ENCODE measurements at regions not wholly inside any gene's neighbourhood (a gene's known extent, or its start where the extent isn't known, plus 50 kb on each side); places are given as distances from the start of the nearest gene placed in this dataset.

DNA sequence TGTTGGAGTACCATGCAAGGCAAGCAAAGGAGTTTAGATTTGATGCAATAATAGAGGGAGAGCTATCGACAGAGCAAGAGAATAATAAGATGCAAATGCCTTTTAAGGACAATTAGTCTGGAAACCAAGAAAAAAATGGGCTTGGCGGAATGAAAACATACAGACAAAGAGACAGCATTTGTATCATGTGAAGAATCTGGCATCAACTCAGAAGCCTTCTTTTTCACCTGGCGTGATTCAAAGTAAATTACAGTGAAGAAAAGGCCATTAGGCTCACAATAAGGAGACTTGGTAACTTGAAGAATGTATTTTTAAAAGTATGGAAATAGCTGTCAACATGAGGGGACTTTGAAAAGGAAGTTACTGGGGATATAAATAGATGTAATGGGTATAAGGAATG is 521.2 kb upstream of the GOLIM4 start:
- H3K27me3 ChIP-seq (ENCODE audit: control insufficient read depth, extremely low read depth, insufficient read depth, low read length) = no peaks in the 10 kb centered on the region
- DNase-seq (ENCODE audit: low read depth, low spot score) = no peak

DNA sequence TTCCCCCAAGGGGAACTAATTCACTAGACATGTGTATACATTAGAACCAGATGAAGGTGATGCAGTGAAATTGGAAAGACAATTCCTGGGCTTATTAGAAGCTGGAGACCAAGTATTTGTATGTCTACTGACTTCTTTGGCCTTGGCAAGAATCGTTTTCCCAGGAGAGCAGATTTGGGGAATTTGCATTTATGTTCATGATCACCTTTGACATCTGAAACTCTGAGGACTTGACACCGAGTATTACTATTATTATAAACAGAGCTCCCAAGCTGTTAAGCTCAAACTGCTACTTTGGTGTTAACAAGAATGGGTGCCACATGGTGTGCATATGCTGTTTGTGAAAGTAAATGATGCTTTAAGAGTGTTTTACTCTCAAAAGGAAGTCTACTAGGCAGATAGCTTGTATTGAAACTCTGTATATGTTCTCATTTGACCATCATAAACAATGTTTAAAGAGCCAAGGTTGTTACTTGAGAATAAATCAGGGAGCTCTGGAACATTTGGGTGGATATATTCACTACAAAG is 519.8 kb upstream of the GOLIM4 start:
- dilution Hi-C loops (cut with MboI; ENCODE audit: extremely low pct_ligation_motif_present, low sequenced_read_pairs) = no loop called here
- Histone ChIP-seq H3K9me1 (ENCODE audit: control insufficient read depth, extremely low read depth, insufficient read depth, low read length) (no peaks in the 10 kb centered on the region), H4K20me1 (ENCODE audit: control insufficient read depth, extremely low read depth, insufficient read depth, low read length) (no peaks in the 10 kb centered on the region), H3K79me2 (ENCODE audit: control insufficient read depth, insufficient read depth, low read length) (no peaks in the 10 kb centered on the region), H3K27ac (ENCODE audit: control insufficient read depth, insufficient read depth, low read length) (no peak overlapping the region), H3K9me3 (ENCODE audit: control insufficient read depth, low read depth, low read length) (no peaks in the 10 kb centered on the region), H2AFZ (ENCODE audit: control insufficient read depth, low read length) (no peak overlapping the region), H3K4me1 (ENCODE audit: control insufficient read depth, extremely low read depth, insufficient read depth, low read length) (no peaks in the 10 kb centered on the region), H3K27me3 (ENCODE audit: control insufficient read depth, extremely low read depth, insufficient read depth, low read length) (no peaks in the 10 kb centered on the region), H3K9ac (ENCODE audit: control insufficient read depth, extremely low read depth, insufficient read depth, low read length) (no peak overlapping the region), H3K4me2 (ENCODE audit: control insufficient read depth, extremely low read depth, insufficient read depth, low read depth, low read length) (no peak overlapping the region), H3K4me3 (ENCODE audit: control insufficient read depth in 2 of 3, extremely low read depth in 1 of 3, insufficient read depth in 2 of 3, low read depth in 1 of 3, low read length in 3 of 3) (no peak overlapping the region), H3K36me3 (ENCODE audit: control insufficient read depth in 2 of 2, extremely low read depth in 1 of 2, insufficient read depth in 2 of 2, low read length in 2 of 2) (no peaks in the 10 kb centered on the region)
- DNase-seq (ENCODE audit: low read depth, low spot score) (no peak), FAIRE-seq (no peak)
- no peak for TF ChIP-seq CTCF (optimal IDR thresholded peaks at IDR 0.05 in 1 of 3, IDR thresholded peaks at IDR 0.05 in 1 of 3, conservative IDR thresholded peaks at IDR 0.05 in 1 of 3; ENCODE audit: extremely low read depth in 1 of 3, insufficient read depth in 2 of 3, low read length in 3 of 3)
- no peak for TF ChIP-seq EZH2 (IDR thresholded peaks at IDR 0.05; ENCODE audit: low read length)

More for the DNA sequence above, 521.2 kb upstream of the GOLIM4 start:
- H3K9ac ChIP-seq (ENCODE audit: control insufficient read depth, extremely low read depth, insufficient read depth, low read length) = no peak overlapping the region
- H3K9me1 ChIP-seq (ENCODE audit: control insufficient read depth, extremely low read depth, insufficient read depth, low read length) = no peaks in the 10 kb centered on the region
- H4K20me1 ChIP-seq (ENCODE audit: control insufficient read depth, extremely low read depth, insufficient read depth, low read length) = no peaks in the 10 kb centered on the region
- H3K9me3 ChIP-seq (ENCODE audit: control insufficient read depth, low read depth, low read length) = no peaks in the 10 kb centered on the region
- TF ChIP-seq CTCF (optimal IDR thresholded peaks at IDR 0.05 in 1 of 3, IDR thresholded peaks at IDR 0.05 in 1 of 3, conservative IDR thresholded peaks at IDR 0.05 in 1 of 3; ENCODE audit: extremely low read depth in 1 of 3, insufficient read depth in 2 of 3, low read length in 3 of 3) = no peak
- TF ChIP-seq EZH2 (IDR thresholded peaks at IDR 0.05; ENCODE audit: low read length) = no peak
- no peaks in the 10 kb centered on the region for H3K36me3 ChIP-seq (ENCODE audit: control insufficient read depth in 2 of 2, extremely low read depth in 1 of 2, insufficient read depth in 2 of 2, low read length in 2 of 2)
- dilution Hi-C loops (cut with MboI; ENCODE audit: extremely low pct_ligation_motif_present, low sequenced_read_pairs) = no loop called here
- H3K4me1 ChIP-seq (ENCODE audit: control insufficient read depth, extremely low read depth, insufficient read depth, low read length) = no peaks in the 10 kb centered on the region
- no peaks in the 10 kb centered on the region for H3K79me2 ChIP-seq (ENCODE audit: control insufficient read depth, insufficient read depth, low read length)
- no peak for FAIRE-seq
- no peak overlapping the region for H3K4me2 ChIP-seq (ENCODE audit: control insufficient read depth, extremely low read depth, insufficient read depth, low read depth, low read length)
- no peak overlapping the region for H3K4me3 ChIP-seq (ENCODE audit: control insufficient read depth in 2 of 3, extremely low read depth in 1 of 3, insufficient read depth in 2 of 3, low read depth in 1 of 3, low read length in 3 of 3)
- no peak overlapping the region for H3K27ac ChIP-seq (ENCODE audit: control insufficient read depth, insufficient read depth, low read length)
- H2AFZ ChIP-seq (ENCODE audit: control insufficient read depth, low read length) = no peak overlapping the region

Data from keratinocyte (primary cell).